ENCODE measurements at regions not wholly inside any gene's neighbourhood (a gene's known extent, or its start where the extent isn't known, plus 50 kb on each side); places are given as distances from the start of the nearest gene placed in this dataset.

DNA sequence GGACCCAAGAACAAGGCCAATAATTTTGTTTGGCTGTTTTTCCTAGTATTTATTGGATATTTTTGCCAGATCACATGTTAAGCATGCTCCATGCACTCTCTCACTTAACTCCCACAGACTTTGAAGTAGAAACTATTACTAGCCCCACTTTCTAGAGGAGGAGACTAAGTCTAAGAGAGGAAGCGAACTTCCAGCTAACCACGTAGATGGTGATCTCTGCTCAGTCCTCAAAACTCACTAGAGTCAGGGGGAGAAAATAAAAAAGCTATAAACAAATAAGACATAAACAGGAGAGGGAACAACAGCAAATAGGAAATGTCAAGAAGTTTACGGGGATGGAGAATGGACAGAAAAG is 481.0 kb upstream of the PROK2 start:
- no peak overlapping the region for H3K4me3 ChIP-seq (ENCODE audit: control insufficient read depth, low read depth, low read length)
- TF ChIP-seq, protein P1, sequence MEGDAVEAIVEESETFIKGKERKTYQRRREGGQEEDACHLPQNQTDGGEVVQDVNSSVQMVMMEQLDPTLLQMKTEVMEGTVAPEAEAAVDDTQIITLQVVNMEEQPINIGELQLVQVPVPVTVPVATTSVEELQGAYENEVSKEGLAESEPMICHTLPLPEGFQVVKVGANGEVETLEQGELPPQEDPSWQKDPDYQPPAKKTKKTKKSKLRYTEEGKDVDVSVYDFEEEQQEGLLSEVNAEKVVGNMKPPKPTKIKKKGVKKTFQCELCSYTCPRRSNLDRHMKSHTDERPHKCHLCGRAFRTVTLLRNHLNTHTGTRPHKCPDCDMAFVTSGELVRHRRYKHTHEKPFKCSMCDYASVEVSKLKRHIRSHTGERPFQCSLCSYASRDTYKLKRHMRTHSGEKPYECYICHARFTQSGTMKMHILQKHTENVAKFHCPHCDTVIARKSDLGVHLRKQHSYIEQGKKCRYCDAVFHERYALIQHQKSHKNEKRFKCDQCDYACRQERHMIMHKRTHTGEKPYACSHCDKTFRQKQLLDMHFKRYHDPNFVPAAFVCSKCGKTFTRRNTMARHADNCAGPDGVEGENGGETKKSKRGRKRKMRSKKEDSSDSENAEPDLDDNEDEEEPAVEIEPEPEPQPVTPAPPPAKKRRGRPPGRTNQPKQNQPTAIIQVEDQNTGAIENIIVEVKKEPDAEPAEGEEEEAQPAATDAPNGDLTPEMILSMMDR (IDR thresholded peaks at IDR 0.05; ENCODE audit: control insufficient read depth, insufficient read depth, low read depth, low read length, missing control alignments) = no peak
- DNase-seq (ENCODE audit: low read depth) = no peak

DNA sequence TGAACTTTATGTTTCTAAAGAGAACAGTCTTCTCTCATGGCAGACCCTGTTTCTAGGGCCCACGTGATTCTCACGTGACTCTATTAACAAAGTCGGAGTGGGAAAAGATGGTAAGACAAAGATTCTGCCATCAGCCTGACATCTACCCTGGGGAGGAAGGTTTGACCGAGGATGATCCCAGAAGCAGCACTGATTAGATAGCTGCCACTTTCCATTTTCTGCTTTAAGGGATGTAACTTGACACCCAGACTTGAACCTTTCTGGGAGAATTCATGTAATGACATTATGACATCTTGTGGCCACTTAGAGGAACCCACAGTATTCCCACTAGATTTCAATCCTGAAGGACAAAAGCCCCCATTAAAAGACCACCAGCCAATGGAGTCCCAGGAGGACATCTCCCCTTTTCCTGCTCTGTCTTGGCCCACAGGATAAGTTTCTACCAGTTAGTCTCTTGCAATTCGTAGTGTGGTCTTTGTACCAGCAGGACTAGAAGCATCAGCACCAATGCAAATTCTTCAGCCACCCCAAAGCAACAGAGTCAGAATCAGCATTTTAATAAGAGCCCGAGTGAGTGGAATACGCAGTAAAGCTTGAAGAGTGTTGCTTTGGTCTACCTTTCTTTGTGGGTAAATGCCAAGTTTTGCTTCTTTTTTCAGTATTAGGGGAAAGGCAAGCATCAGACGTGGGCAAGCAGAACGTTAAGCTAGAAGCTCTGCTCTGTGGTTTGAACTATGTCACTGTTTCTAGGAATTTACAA is 480.5 kb upstream of the PROK2 start:
- TF ChIP-seq, protein P1 (IDR thresholded peaks at IDR 0.05; ENCODE audit: control insufficient read depth, insufficient read depth, low read depth, low read length, missing control alignments) = peak; percentile 46
- no peak for DNase-seq (ENCODE audit: low read depth)
- no peak overlapping the region for H3K4me3 ChIP-seq (ENCODE audit: control insufficient read depth, low read depth, low read length)

DNA sequence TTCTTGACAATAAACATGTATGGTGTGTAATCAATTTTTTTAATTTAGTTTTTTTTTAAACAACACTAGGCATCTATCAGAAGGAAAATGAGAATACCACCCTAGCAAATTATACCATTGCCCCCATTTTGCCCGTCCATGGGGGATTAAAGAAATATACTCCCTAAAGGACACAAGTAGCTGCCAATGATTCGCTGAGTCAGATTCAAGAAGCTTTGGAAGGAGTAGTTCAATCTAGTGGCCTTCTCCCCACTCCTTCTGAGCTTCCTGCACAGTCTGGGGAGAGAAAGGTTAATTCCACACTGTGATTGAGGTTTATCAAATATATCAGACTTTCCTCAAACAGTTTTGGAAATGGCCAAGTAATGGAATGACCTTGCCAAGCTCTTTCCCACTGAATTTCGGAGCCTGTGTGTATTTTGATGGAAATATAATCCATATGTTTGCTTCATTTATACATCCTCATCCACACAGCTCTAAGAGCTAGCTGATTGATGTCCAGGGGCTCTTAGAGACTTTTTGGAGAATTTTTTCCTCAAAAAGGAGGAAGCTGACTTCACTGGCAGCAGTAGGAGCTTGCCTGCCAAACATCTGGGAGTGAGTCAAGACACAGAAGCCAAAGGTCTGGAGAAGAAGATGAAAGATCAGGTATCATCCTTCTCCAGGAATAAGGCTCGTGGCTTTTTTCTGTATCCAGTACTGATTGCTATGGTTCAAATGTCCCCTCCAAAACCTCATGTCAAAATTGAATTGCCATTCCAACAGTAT is 478.5 kb upstream of the PROK2 start:
- TF ChIP-seq, protein P1 (IDR thresholded peaks at IDR 0.05; ENCODE audit: control insufficient read depth, insufficient read depth, low read depth, low read length, missing control alignments) = no peak
- DNase-seq (ENCODE audit: low read depth) = no peak
- no peak overlapping the region for H3K4me3 ChIP-seq (ENCODE audit: control insufficient read depth, low read depth, low read length)

DNA sequence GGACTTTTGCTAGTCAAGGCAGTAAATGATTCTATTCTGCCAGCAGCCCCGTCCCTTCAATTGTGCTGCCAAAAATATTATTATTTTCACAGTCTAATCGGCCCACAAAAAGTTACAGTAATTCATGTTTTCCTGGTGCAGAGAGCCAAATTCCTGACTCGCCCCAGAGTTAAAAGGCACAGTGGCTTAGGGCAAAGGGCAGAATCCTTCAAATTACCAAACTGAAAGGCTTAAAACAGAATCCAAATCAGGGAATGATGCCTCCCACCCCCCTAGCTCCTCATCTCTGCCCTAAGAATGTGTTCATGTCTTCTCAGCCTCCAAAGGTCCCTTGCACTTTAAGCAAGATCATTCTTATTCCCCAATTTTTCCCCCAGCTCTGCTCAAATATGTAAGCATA is 477.8 kb upstream of the PROK2 start:
- no peak overlapping the region for H3K4me3 ChIP-seq (ENCODE audit: control insufficient read depth, low read depth, low read length)
- DNase-seq (ENCODE audit: low read depth) = no peak
- TF ChIP-seq, protein P1 (IDR thresholded peaks at IDR 0.05; ENCODE audit: control insufficient read depth, insufficient read depth, low read depth, low read length, missing control alignments) = no peak

DNA sequence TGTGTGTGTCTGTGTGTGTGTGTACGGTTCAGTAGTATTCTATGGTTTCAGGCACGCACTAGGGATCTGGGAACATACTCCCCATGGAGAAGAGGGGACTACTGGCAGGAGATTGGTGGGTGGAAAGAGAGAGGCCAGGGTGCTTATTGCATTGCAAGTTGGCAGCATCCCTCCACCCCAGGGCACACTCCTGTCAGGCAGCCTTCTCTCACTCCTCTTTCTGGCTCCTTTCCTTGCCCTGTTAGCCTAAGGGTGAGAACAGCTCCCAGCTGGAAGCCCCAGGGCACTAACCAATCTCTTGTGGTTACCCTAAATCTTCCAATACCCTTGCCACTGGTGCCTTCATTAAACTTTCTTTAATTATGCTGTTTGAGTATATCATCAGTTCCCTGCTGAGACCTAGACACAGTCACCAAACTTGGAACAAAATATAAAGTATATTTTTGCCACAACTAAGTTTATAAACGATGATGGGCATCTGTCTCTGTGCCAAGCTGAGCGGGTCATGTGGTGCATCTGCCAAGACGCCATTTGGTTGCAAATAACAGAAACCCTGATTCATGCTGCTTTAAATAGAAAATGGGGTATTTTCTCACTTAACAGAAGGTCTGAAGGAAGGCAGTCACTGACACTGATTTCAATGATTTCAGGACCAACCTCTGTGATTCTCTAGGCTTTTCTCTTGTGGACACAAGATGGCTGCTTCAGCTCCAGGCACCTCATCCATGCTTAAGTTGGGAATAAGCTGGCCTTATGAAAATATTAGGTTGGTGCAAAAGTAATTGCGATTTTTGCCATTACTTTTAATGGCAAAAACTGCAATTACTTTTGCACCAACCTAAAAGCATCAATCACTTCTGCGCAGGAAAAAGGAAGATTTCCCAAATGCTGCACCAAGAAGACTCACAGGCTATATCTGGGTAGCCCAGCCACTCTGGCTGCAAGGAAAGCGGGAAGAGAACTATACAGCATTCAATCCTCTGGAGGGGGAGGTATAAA is 476.9 kb upstream of the PROK2 start:
- no peak for DNase-seq (ENCODE audit: low read depth)
- no peak overlapping the region for H3K4me3 ChIP-seq (ENCODE audit: control insufficient read depth, low read depth, low read length)
- TF ChIP-seq, protein P1 (IDR thresholded peaks at IDR 0.05; ENCODE audit: control insufficient read depth, insufficient read depth, low read depth, low read length, missing control alignments) = no peak

DNA sequence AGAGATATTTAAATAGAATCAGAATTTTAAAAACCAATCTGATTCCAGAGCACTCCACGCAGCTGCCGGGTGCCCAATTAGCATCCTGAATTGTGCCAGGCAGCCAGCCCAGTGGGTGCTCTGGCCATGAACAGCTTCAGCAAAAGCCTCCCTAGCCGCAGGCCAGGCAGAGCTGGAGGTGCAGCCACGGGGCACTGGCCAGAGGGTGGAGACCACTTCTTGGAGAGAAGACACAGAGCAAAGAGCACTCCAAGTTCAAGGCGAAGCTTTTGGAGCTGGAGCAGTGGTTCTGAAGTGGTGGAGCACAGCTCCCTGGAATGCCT is 475.6 kb upstream of the PROK2 start:
- no peak overlapping the region for H3K4me3 ChIP-seq (ENCODE audit: control insufficient read depth, low read depth, low read length)
- no peak for DNase-seq (ENCODE audit: low read depth)
- TF ChIP-seq, protein P1 (IDR thresholded peaks at IDR 0.05; ENCODE audit: control insufficient read depth, insufficient read depth, low read depth, low read length, missing control alignments) = no peak

Data from AG09309 (cell line).